Skeletal muscle tissue (tissue), 3 donors: ENCODE measurements at regions not wholly inside any gene's neighbourhood (a gene's known extent, or its start where the extent isn't known, plus 50 kb on each side); places are given as distances from the start of the nearest gene placed in this dataset.

Experiments used
- H3K27ac ChIP-seq: one replicate; pipeline ENCODE4 v1.7.0; 2013; ENCODE audit warnings: mild to moderate bottlenecking, low read depth, low read length, inconsistent platforms
- H3K27me3 ChIP-seq, 3 donors: one replicate each; pipeline ENCODE4 v1.7.0; 2013; ENCODE audit warnings: low read length in 3 of 3; ENCODE audit not compliant: control insufficient read depth in 3 of 3, insufficient read depth in 3 of 3
- H3K36me3 ChIP-seq, 3 donors: one replicate each; pipeline ENCODE4 v1.7.0; 2013; ENCODE audit warnings: low read length in 3 of 3; ENCODE audit not compliant: control insufficient read depth in 3 of 3, insufficient read depth in 3 of 3
- H3K4me1 ChIP-seq, 3 donors: one replicate each; pipeline ENCODE4 v1.7.0; 2013; ENCODE audit warnings: low read length in 3 of 3, mild to moderate bottlenecking in 3 of 3; ENCODE audit not compliant: control insufficient read depth in 3 of 3, insufficient read depth in 3 of 3
- H3K4me3 ChIP-seq, 3 donors: one replicate each; pipeline ENCODE4 v1.7.0; 2013; ENCODE audit warnings: low read length in 3 of 3
- H3K9ac ChIP-seq, 3 donors: one replicate each; pipeline ENCODE4 v1.7.0; 2013; ENCODE audit warnings: low read length in 3 of 3, mild to moderate bottlenecking in 3 of 3, moderate library complexity in 2 of 3, low read depth in 1 of 3
- H3K9me3 ChIP-seq, 3 donors: one replicate each; pipeline ENCODE4 v1.7.0; 2013; ENCODE audit warnings: low read length in 3 of 3; ENCODE audit not compliant: control insufficient read depth in 3 of 3
- donor health status: Osteomylitis.

- Histone ChIP-seq H3K4me3 (no peak overlapping the region), H3K9me3 (peaks cover 0 to 6% (median 4%) of the 10 kb centered on the region in 3 donors), H3K36me3 (no peaks in the 10 kb centered on the region), H3K9ac (no peak overlapping the region), H3K4me1 (no peaks in the 10 kb centered on the region), H3K27me3 (no peaks in the 10 kb centered on the region), H3K27ac (no peak overlapping the region)
These were observed 347.9 kb upstream of the MTPN start for GRCh38 chr7:136325027-136325426.

- H3K9ac ChIP-seq: no peak overlapping the region
- H3K9me3 ChIP-seq: peaks cover 0 to 6% (median 4%) of the 10 kb centered on the region in 3 donors
- no peaks in the 10 kb centered on the region for H3K4me1 ChIP-seq
- H3K36me3 ChIP-seq: no peaks in the 10 kb centered on the region
- H3K27me3 ChIP-seq: no peaks in the 10 kb centered on the region
- H3K4me3 ChIP-seq: no peak overlapping the region
- no peak overlapping the region for H3K27ac ChIP-seq
These were observed 347.0 kb upstream of the MTPN start for GRCh38 chr7:136324073-136324704.

DNA sequence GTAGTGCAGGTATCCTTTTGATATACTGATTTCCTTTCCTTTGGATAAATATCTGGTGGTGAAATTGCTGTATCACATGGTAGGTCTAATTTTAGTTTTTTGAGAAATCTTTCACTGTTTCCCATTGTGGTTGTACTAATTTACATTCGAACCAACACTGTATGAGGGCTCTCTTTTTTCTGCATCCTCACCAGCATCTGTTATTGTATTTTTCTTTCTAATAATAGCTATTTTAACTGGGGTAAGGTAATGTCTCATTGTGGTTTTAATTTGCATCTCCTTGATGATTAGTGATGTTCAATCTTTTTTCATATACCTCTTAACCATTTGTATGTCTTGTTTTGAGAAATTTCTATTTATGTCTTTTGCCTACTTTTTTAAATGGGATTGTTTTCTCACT, 335.4 kb upstream of the MTPN start:
- Histone ChIP-seq H3K4me1 (no peaks in the 10 kb centered on the region), H3K36me3 (no peaks in the 10 kb centered on the region), H3K27me3 (no peaks in the 10 kb centered on the region), H3K4me3 (no peak overlapping the region), H3K9ac (no peak overlapping the region), H3K9me3 (peaks cover 0 to 2% (median 0%) of the 10 kb centered on the region in 3 donors), H3K27ac (no peak overlapping the region)

DNA sequence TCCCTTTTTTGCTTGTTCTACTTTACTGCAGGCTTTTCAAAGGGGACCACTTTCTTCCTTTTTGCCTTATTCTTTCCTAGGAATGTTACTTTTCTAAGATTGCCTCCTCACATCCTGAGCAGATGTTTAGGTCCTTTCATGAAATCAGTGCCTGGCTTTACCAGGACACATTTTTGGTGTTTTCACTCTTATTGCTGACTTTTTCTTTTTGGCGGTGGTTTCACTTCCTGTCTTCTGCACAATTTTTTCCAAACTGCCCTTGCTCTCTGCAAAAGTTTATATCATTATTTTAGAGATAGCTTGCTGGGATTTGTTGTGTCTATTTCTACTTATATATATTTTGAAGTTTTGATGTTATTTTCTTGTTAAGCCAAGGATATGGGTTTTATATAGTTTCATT, 332.2 kb upstream of the MTPN start:
- Histone ChIP-seq H3K27me3 (no peaks in the 10 kb centered on the region), H3K4me3 (no peak overlapping the region), H3K27ac (no peak overlapping the region), H3K9ac (no peak overlapping the region), H3K36me3 (no peaks in the 10 kb centered on the region), H3K4me1 (no peaks in the 10 kb centered on the region), H3K9me3 (peaks cover 0 to 2% (median 0%) of the 10 kb centered on the region in 3 donors)

GRCh38 chr7:136308230-136308629, 331.1 kb upstream of the MTPN start:
- Histone ChIP-seq H3K27ac (no peak overlapping the region), H3K36me3 (no peaks in the 10 kb centered on the region), H3K9me3 (peaks cover 0 to 2% (median 0%) of the 10 kb centered on the region in 3 donors), H3K4me3 (no peak overlapping the region), H3K27me3 (no peaks in the 10 kb centered on the region), H3K4me1 (no peaks in the 10 kb centered on the region), H3K9ac (no peak overlapping the region)

- Histone ChIP-seq H3K36me3 (no peaks in the 10 kb centered on the region), H3K27ac (no peak overlapping the region), H3K27me3 (no peaks in the 10 kb centered on the region), H3K4me3 (no peak overlapping the region), H3K9ac (no peak overlapping the region), H3K4me1 (no peaks in the 10 kb centered on the region), H3K9me3 (peaks cover 0 to 1% (median 0%) of the 10 kb centered on the region in 3 donors)
These were observed 326.0 kb upstream of the MTPN start for GRCh38 chr7:136303162-136303561.

- no peaks in the 10 kb centered on the region for H3K9me3 ChIP-seq
- no peaks in the 10 kb centered on the region for H3K36me3 ChIP-seq
- H3K27me3 ChIP-seq: no peaks in the 10 kb centered on the region
- H3K4me3 ChIP-seq: no peak overlapping the region
- H3K9ac ChIP-seq: no peak overlapping the region
- H3K4me1 ChIP-seq: no peaks in the 10 kb centered on the region
- no peak overlapping the region for H3K27ac ChIP-seq
These were observed 324.9 kb upstream of the MTPN start for GRCh38 chr7:136302049-136302448.

- Histone ChIP-seq H3K9me3 (no peaks in the 10 kb centered on the region), H3K9ac (no peak overlapping the region), H3K36me3 (no peaks in the 10 kb centered on the region), H3K27me3 (no peaks in the 10 kb centered on the region), H3K27ac (no peak overlapping the region), H3K4me1 (no peaks in the 10 kb centered on the region), H3K4me3 (no peak overlapping the region)
These were observed 317.8 kb upstream of the MTPN start for GRCh38 chr7:136294977-136295376.

- no peak overlapping the region for H3K9ac ChIP-seq
- H3K36me3 ChIP-seq: no peaks in the 10 kb centered on the region
- H3K27me3 ChIP-seq: no peaks in the 10 kb centered on the region
- H3K4me3 ChIP-seq: no peak overlapping the region
- H3K27ac ChIP-seq: no peak overlapping the region
- no peaks in the 10 kb centered on the region for H3K9me3 ChIP-seq
- H3K4me1 ChIP-seq: no peaks in the 10 kb centered on the region
These were observed 316.8 kb upstream of the MTPN start for GRCh38 chr7:136293841-136294391.

- Histone ChIP-seq H3K9ac (no peak overlapping the region), H3K27ac (no peak overlapping the region), H3K9me3 (no peaks in the 10 kb centered on the region), H3K27me3 (no peaks in the 10 kb centered on the region), H3K36me3 (no peaks in the 10 kb centered on the region), H3K4me1 (no peaks in the 10 kb centered on the region), H3K4me3 (no peak overlapping the region)
These were observed 316.1 kb upstream of the MTPN start for GRCh38 chr7:136293272-136293671.
